H9 (cell line): ENCODE measurements at regions not wholly inside any gene's neighbourhood (a gene's known extent, or its start where the extent isn't known, plus 50 kb on each side); places are given as distances from the start of the nearest gene placed in this dataset.

Source experiments
- DNase-seq: peaks from one replicate; pipeline ENCODE4 v3.0.0-alpha.2; 2017
- H2AFZ ChIP-seq: one replicate; pipeline ENCODE4 v1.6.1; 2013; ENCODE audit warnings: mild to moderate bottlenecking, low read length, control low read depth, moderate library complexity
- H2AK5ac ChIP-seq: 2 replicates; pipeline ENCODE4 v1.6.1; 2013; ENCODE audit warnings: low read length, control low read depth, mixed read lengths; ENCODE audit not compliant: insufficient read length
- H2BK120ac ChIP-seq: one replicate; pipeline ENCODE4 v1.6.1; 2013; ENCODE audit warnings: low read depth, mild to moderate bottlenecking, low read length, control low read depth, inconsistent platforms; ENCODE audit not compliant: poor library complexity, severe bottlenecking
- H2BK12ac ChIP-seq: 2 replicates; pipeline ENCODE4 v1.6.1; 2013; ENCODE audit warnings: low read length, control low read depth, mixed read lengths, low read depth; ENCODE audit not compliant: insufficient read length
- H2BK15ac ChIP-seq: 2 replicates; pipeline ENCODE4 v1.6.1; 2013; ENCODE audit warnings: low read depth, low read length, control low read depth
- H2BK20ac ChIP-seq: one replicate; pipeline ENCODE4 v1.6.1; 2013; ENCODE audit warnings: low read depth, mild to moderate bottlenecking, low read length, control low read depth, inconsistent platforms; ENCODE audit not compliant: poor library complexity, severe bottlenecking
- H2BK5ac ChIP-seq: 2 replicates; pipeline ENCODE4 v1.6.1; 2013; ENCODE audit warnings: low read length, control low read depth, mixed read lengths; ENCODE audit not compliant: insufficient read length
- H3K14ac ChIP-seq: 2 replicates; pipeline ENCODE4 v1.6.1; 2013; ENCODE audit warnings: low read length, control low read depth; ENCODE audit not compliant: insufficient read depth
- H3K18ac ChIP-seq: 2 replicates; pipeline ENCODE4 v1.6.1; 2013; ENCODE audit warnings: low read depth, mild to moderate bottlenecking, mixed read lengths, low read length, control low read depth; ENCODE audit not compliant: insufficient read length
- H3K23ac ChIP-seq: 2 replicates; pipeline ENCODE4 v1.6.1; 2013; ENCODE audit warnings: low read length, control low read depth, mixed read lengths, low read depth; ENCODE audit not compliant: insufficient read length
- H3K23me2 ChIP-seq: 2 replicates; pipeline ENCODE4 v1.6.1; 2013; ENCODE audit warnings: low read depth, mild to moderate bottlenecking, mixed read lengths, low read length, control low read depth; ENCODE audit not compliant: insufficient read length, poor library complexity, severe bottlenecking
- H3K27ac ChIP-seq: 2 replicates; pipeline ENCODE4 v1.5.1; 2013; ENCODE audit warnings: low read length, control low read depth, mixed read lengths, low read depth; ENCODE audit not compliant: insufficient read length
- H3K27me3 ChIP-seq: 2 replicates; pipeline ENCODE4 v1.6.1; 2013; ENCODE audit warnings: low read length, control low read depth, inconsistent platforms; ENCODE audit not compliant: insufficient read depth
- H3K4ac ChIP-seq: 2 replicates; pipeline ENCODE4 v1.6.1; 2013; ENCODE audit warnings: low read depth, mild to moderate bottlenecking, control low read depth, inconsistent platforms, low read length, moderate library complexity
- H3K4me1 ChIP-seq: 2 replicates; pipeline ENCODE4 v1.6.1; 2013; ENCODE audit warnings: low read length, control low read depth, inconsistent platforms; ENCODE audit not compliant: insufficient read depth
- H3K4me2 ChIP-seq: 2 replicates; pipeline ENCODE4 v1.6.1; 2013; ENCODE audit warnings: low read length, control low read depth, mixed read lengths; ENCODE audit not compliant: insufficient read length, insufficient read depth
- H3K56ac ChIP-seq: 2 replicates; pipeline ENCODE4 v1.6.1; 2013; ENCODE audit warnings: low read depth, mild to moderate bottlenecking, mixed read lengths, low read length, control low read depth; ENCODE audit not compliant: insufficient read length
- H3K79me1 ChIP-seq: 2 replicates; pipeline ENCODE4 v1.6.1; 2013; ENCODE audit warnings: low read depth, mild to moderate bottlenecking, moderate library complexity, low read length, control low read depth, inconsistent platforms; ENCODE audit not compliant: insufficient read depth, poor library complexity, severe bottlenecking
- H3K79me2 ChIP-seq: 2 replicates; pipeline ENCODE4 v1.6.1; 2013; ENCODE audit warnings: low read length, control low read depth, inconsistent platforms; ENCODE audit not compliant: insufficient read depth
- H3K9ac ChIP-seq: 2 replicates; pipeline ENCODE4 v1.6.1; 2013; ENCODE audit warnings: low read length, control low read depth, mixed read lengths; ENCODE audit not compliant: insufficient read length; ENCODE audit errors: extremely low read depth
- H3K9me3 ChIP-seq: one replicate; pipeline ENCODE4 v1.6.1; 2013; ENCODE audit warnings: low read depth, low read length, inconsistent platforms; ENCODE audit not compliant: control insufficient read depth
- H3T11ph ChIP-seq: one replicate; pipeline ENCODE4 v1.6.1; 2013; ENCODE audit warnings: mild to moderate bottlenecking, low read length, control low read depth, inconsistent platforms
- H4K20me1 ChIP-seq: one replicate; pipeline ENCODE4 v1.6.1; 2013; ENCODE audit not compliant: control insufficient read depth, insufficient read length, insufficient read depth
- H4K5ac ChIP-seq: 2 replicates; pipeline ENCODE4 v1.6.1; 2013; ENCODE audit warnings: low read depth, mild to moderate bottlenecking, mixed read lengths, low read length, control low read depth; ENCODE audit not compliant: insufficient read length
- H4K8ac ChIP-seq: replicated peaks from 2 replicates; pipeline ENCODE4 v1.6.1; 2013; ENCODE audit warnings: low read length, control low read depth, mixed read lengths, low read depth; ENCODE audit not compliant: insufficient read length
- H4K91ac ChIP-seq: 2 replicates; pipeline ENCODE4 v1.6.1; 2013; ENCODE audit warnings: low read depth, mild to moderate bottlenecking, moderate library complexity, mixed read lengths, low read length, control low read depth; ENCODE audit not compliant: insufficient read length
- H3K27ac Mint-ChIP-seq, 3 experiments: 2 replicates in 2 of 3; 3 replicates in 1 of 3; pipeline ENCODE4 v1.8.0; 2020 to 2021; ENCODE audit warnings: mixed read lengths in 3 of 3, mild to moderate bottlenecking in 1 of 3, moderate library complexity in 1 of 3
- H3K27me3 Mint-ChIP-seq: 2 replicates; pipeline ENCODE4 v1.8.0; 2021; ENCODE audit warnings: low read depth, mild to moderate bottlenecking, moderate library complexity, mixed read lengths
- H3K36me3 Mint-ChIP-seq, 3 experiments: 2 replicates in 2 of 3; 3 replicates in 1 of 3; pipeline ENCODE4 v1.8.0; 2020 to 2021; ENCODE audit warnings: low read depth in 3 of 3, mixed read lengths in 3 of 3; ENCODE audit not compliant: insufficient read depth in 1 of 3
- H3K4me1 Mint-ChIP-seq, 2 experiments: 2 replicates each; pipeline ENCODE4 v1.8.0; 2020; ENCODE audit warnings: mixed read lengths in 2 of 2
- H3K4me3 Mint-ChIP-seq, 2 experiments: 2 replicates in 1 of 2; 3 replicates in 1 of 2; pipeline ENCODE4 v1.8.0; 2020 to 2021; ENCODE audit warnings: mild to moderate bottlenecking in 2 of 2, mixed read lengths in 2 of 2, moderate library complexity in 1 of 2
- H3K9me3 Mint-ChIP-seq, 2 experiments: 2 replicates in 1 of 2; 3 replicates in 1 of 2; pipeline ENCODE4 v1.8.0; 2020; ENCODE audit warnings: mild to moderate bottlenecking in 2 of 2, mixed read lengths in 2 of 2, moderate library complexity in 1 of 2
- WGBS: extraction: QIAGEN DNeasy Blood & Tissue Kit; methylation state at CpG from one replicate; pipeline ENCODE4 v1.1.7; 2013; ENCODE audit warnings: missing lambda C conversion rate, low lambda C conversion rate, mixed read lengths; ENCODE audit not compliant: insufficient read length; ENCODE audit errors: extremely low coverage; 5-methylcytosine and 5-hydroxymethylcytosine counted together
- TF ChIP-seq, protein P1 (sequence below): fragments of 200-600 bp; sonication (generic); conservative IDR thresholded peaks from 3 replicates; pipeline ENCODE4 v1.8.0; 2021; ENCODE audit warnings: antibody characterized with exemption, mild to moderate bottlenecking

DNA sequence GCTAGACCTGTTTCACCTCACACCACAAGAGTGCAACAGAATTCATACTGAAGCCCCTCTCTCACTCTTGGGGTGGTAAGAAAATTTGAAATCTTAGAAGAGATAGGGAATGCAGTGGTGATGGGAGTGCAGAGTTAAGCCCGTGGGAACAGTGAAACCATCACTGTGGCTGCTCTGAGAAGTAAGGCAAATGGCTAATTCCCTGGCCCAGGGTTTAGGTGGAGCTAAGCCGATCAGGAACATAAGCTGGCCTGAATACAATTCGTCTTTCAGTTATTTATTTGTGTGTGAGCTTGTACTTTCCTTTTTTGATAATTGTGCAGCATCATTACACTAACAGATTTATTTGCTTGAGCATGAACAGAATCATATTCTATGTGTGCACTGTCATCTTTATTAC is 1070.6 kb downstream of the STPG2 start:
- H3K23ac ChIP-seq: no peak overlapping the region
- H3K56ac ChIP-seq: no peak overlapping the region
- no peak overlapping the region for H3K27ac Mint-ChIP-seq
- no peak overlapping the region for H2BK15ac ChIP-seq
- no peaks in the 10 kb centered on the region for H3K27me3 Mint-ChIP-seq
- no peak overlapping the region for H3K9ac ChIP-seq
- H4K8ac ChIP-seq: no peak overlapping the region
- H3K79me1 ChIP-seq: no peaks in the 10 kb centered on the region
- DNase-seq: no peak
- no peak overlapping the region for H2BK5ac ChIP-seq
- H3K36me3 Mint-ChIP-seq: no peaks in the 10 kb centered on the region; a peak in 1 of 7 replicates
- no CpG with 5 or more reads among the region's 3 CpGs for WGBS
- no peaks in the 10 kb centered on the region for H4K20me1 ChIP-seq
- no peaks in the 10 kb centered on the region for H3K23me2 ChIP-seq
- no peak overlapping the region for H2AFZ ChIP-seq
- no peak overlapping the region for H2BK20ac ChIP-seq
- H3T11ph ChIP-seq: no peak overlapping the region
- no peaks in the 10 kb centered on the region for H3K79me2 ChIP-seq
- H2BK12ac ChIP-seq: no peak overlapping the region
- no peak overlapping the region for H4K5ac ChIP-seq
- no peak overlapping the region for H3K18ac ChIP-seq
- no peak overlapping the region for H3K14ac ChIP-seq
- H2BK120ac ChIP-seq: no peak overlapping the region
- no peak overlapping the region for H2AK5ac ChIP-seq
- TF ChIP-seq, protein P1, sequence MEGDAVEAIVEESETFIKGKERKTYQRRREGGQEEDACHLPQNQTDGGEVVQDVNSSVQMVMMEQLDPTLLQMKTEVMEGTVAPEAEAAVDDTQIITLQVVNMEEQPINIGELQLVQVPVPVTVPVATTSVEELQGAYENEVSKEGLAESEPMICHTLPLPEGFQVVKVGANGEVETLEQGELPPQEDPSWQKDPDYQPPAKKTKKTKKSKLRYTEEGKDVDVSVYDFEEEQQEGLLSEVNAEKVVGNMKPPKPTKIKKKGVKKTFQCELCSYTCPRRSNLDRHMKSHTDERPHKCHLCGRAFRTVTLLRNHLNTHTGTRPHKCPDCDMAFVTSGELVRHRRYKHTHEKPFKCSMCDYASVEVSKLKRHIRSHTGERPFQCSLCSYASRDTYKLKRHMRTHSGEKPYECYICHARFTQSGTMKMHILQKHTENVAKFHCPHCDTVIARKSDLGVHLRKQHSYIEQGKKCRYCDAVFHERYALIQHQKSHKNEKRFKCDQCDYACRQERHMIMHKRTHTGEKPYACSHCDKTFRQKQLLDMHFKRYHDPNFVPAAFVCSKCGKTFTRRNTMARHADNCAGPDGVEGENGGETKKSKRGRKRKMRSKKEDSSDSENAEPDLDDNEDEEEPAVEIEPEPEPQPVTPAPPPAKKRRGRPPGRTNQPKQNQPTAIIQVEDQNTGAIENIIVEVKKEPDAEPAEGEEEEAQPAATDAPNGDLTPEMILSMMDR: no peak
- peaks cover 9 to 12% of the 10 kb centered on the region in 2 experiments for H3K4me1 Mint-ChIP-seq
- no peaks in the 10 kb centered on the region for H3K9me3 Mint-ChIP-seq
- no peak overlapping the region for H3K27ac ChIP-seq
- H4K91ac ChIP-seq: no peak overlapping the region
- no peaks in the 10 kb centered on the region for H3K27me3 ChIP-seq
- H3K4me3 Mint-ChIP-seq: no peak overlapping the region
- H3K4me1 ChIP-seq: no peaks in the 10 kb centered on the region
- H3K4me2 ChIP-seq: no peak overlapping the region
- no peak overlapping the region for H3K4ac ChIP-seq
- no peaks in the 10 kb centered on the region for H3K9me3 ChIP-seq
